IMR-90 (cell line): ENCODE measurements at regions not wholly inside any gene's neighbourhood (a gene's known extent, or its start where the extent isn't known, plus 50 kb on each side); places are given as distances from the start of the nearest gene placed in this dataset.

Experiments used
- ATAC-seq: fragments of 200-7000 bp; cut with Tn5 transposase; 2 replicates; pipeline ENCODE4 v1.9.1; 2020; ENCODE audit warnings: low read depth, mild to moderate bottlenecking, moderate library complexity
- BruUV-seq: library from RNA; stranded (reverse); fragments of 400-500 nt; replicated peaks from 2 replicates; lab custom pipeline; 2021; lab: Mats Ljungman, UMichigan
- CTCF ChIA-PET: fragments of 300-600 bp; formaldehyde crosslinking; extraction: SDS; loops from one replicate; lab custom pipeline; 2021; ENCODE audit warnings: antibody characterized with exemption; lab: Yijun Ruan, JAX
- POLR2A ChIA-PET: fragments of 300-600 bp; sonication (Branson Sonifier 250); formaldehyde crosslinking; loops from one replicate; lab custom pipeline; 2022; ENCODE audit warnings: antibody characterized with exemption; ENCODE audit not compliant: unreplicated experiment; lab: Charles Lee
- DNase-seq: peaks from one replicate; pipeline ENCODE4 v3.0.0; 2013
- H2AFZ ChIP-seq: replicated peaks from 2 replicates; pipeline ENCODE3; 2013; ENCODE audit warnings: low read length, mild to moderate bottlenecking; ENCODE audit not compliant: poor library complexity
- H2AK5ac ChIP-seq: 2 replicates; pipeline ENCODE4 v1.6.1; 2013; ENCODE audit warnings: low read depth, low read length, inconsistent platforms
- H2AK9ac ChIP-seq: replicated peaks from 2 replicates; pipeline ENCODE3; 2013; ENCODE audit warnings: mild to moderate bottlenecking, low read depth, low read length, moderate library complexity; ENCODE audit not compliant: poor library complexity
- H2BK120ac ChIP-seq: 2 replicates; pipeline ENCODE4 v1.6.1; 2013; ENCODE audit warnings: low read depth, low read length, inconsistent platforms
- H2BK15ac ChIP-seq: 3 replicates; pipeline ENCODE4 v1.6.1; 2013; ENCODE audit warnings: low read depth, low read length, inconsistent platforms
- H2BK20ac ChIP-seq: 2 replicates; pipeline ENCODE4 v1.6.1; 2013; ENCODE audit warnings: low read depth, mild to moderate bottlenecking, inconsistent platforms, low read length, moderate library complexity
- H2BK5ac ChIP-seq: 2 replicates; pipeline ENCODE4 v1.6.1; 2013; ENCODE audit warnings: mild to moderate bottlenecking, low read depth, low read length, inconsistent platforms; ENCODE audit not compliant: poor library complexity, severe bottlenecking
- H3K14ac ChIP-seq: replicated peaks from 2 replicates; pipeline ENCODE4 v1.6.1; 2013; ENCODE audit warnings: low read depth, low read length, inconsistent platforms
- H3K18ac ChIP-seq: 2 replicates; pipeline ENCODE4 v1.6.1; 2013; ENCODE audit warnings: low read depth, low read length, control low read depth
- H3K23ac ChIP-seq: 2 replicates; pipeline ENCODE4 v1.6.1; 2013; ENCODE audit warnings: low read depth, low read length, inconsistent platforms
- H3K27ac ChIP-seq: 2 replicates; pipeline ENCODE4 v1.5.1; 2013; ENCODE audit warnings: mild to moderate bottlenecking, control low read depth, low read length; ENCODE audit not compliant: insufficient read depth
- H3K27me3 ChIP-seq: 2 replicates; pipeline ENCODE4 v1.6.1; 2013; ENCODE audit warnings: low read length; ENCODE audit not compliant: control insufficient read depth, insufficient read depth
- H3K36me3 ChIP-seq: 2 replicates; pipeline ENCODE4 v1.6.1; 2013; ENCODE audit warnings: low read length, mixed read lengths; ENCODE audit not compliant: control insufficient read depth, insufficient read depth
- H3K4ac ChIP-seq: 2 replicates; pipeline ENCODE4 v1.6.1; 2013; ENCODE audit warnings: low read depth, low read length, inconsistent platforms
- H3K4me1 ChIP-seq: 2 replicates; pipeline ENCODE4 v1.6.1; 2013; ENCODE audit warnings: low read length, mixed read lengths; ENCODE audit not compliant: control insufficient read depth, insufficient read depth
- H3K4me2 ChIP-seq: 2 replicates; pipeline ENCODE4 v1.6.1; 2013; ENCODE audit warnings: low read depth, mild to moderate bottlenecking, control low read depth, low read length, moderate library complexity
- H3K4me3 ChIP-seq: 2 replicates; pipeline ENCODE4 v1.5.1; 2013; ENCODE audit warnings: low read depth, mild to moderate bottlenecking, control low read depth, low read length, moderate library complexity; ENCODE audit not compliant: insufficient read depth
- H3K56ac ChIP-seq: 2 replicates; pipeline ENCODE4 v1.6.1; 2013; ENCODE audit warnings: low read length, inconsistent platforms; ENCODE audit not compliant: insufficient read depth; ENCODE audit errors: extremely low read depth
- H3K79me1 ChIP-seq, 2 experiments: 2 replicates each; pipeline ENCODE4 v1.6.1; 2013; ENCODE audit warnings: low read length in 2 of 2, inconsistent platforms in 1 of 2, low read depth in 1 of 2
- H3K9ac ChIP-seq: 2 replicates; pipeline ENCODE4 v1.6.1; 2013; ENCODE audit warnings: low read depth, low read length, control low read depth
- H3K9me1 ChIP-seq: 2 replicates; pipeline ENCODE4 v1.6.1; 2013; ENCODE audit warnings: low read length, inconsistent platforms; ENCODE audit not compliant: insufficient read depth
- H3K9me3 ChIP-seq: 2 replicates; pipeline ENCODE4 v1.6.1; 2013; ENCODE audit warnings: low read length; ENCODE audit not compliant: control insufficient read depth, insufficient read depth
- H4K20me1 ChIP-seq: 2 replicates; pipeline ENCODE4 v1.6.1; 2013; ENCODE audit warnings: low read length, inconsistent platforms; ENCODE audit not compliant: insufficient read depth
- H4K5ac ChIP-seq: 2 replicates; pipeline ENCODE4 v1.6.1; 2013; ENCODE audit warnings: mild to moderate bottlenecking, low read depth, low read length, control low read depth
- H4K8ac ChIP-seq, 2 experiments: 2 replicates each; pipeline ENCODE4 v1.6.1; 2013; ENCODE audit warnings: low read depth in 2 of 2, low read length in 2 of 2, control low read depth in 1 of 2, inconsistent platforms in 1 of 2
- H4K91ac ChIP-seq: 2 replicates; pipeline ENCODE4 v1.6.1; 2013; ENCODE audit warnings: low read depth, low read length, inconsistent platforms; ENCODE audit not compliant: insufficient read depth
- RFX5 ChIP-seq: IDR thresholded peaks from 2 replicates; pipeline ENCODE4 v1.8.0; 2012; ENCODE audit warnings: low read depth, mild to moderate bottlenecking, low read length, moderate library complexity
- WGBS, 2 experiments: methylation state at CpG; one replicate each; pipeline versions ENCODE4 v1.1.5 to v1.1.7; 2013; ENCODE audit warnings: missing lambda C conversion rate in 2 of 2; ENCODE audit not compliant: insufficient read length in 1 of 2; ENCODE audit errors: extremely low coverage in 2 of 2; 5-methylcytosine and 5-hydroxymethylcytosine counted together
- dilution Hi-C: fragments of 300-500 bp; cut with HindIII; formaldehyde crosslinking; loops from one replicate; pipeline ENCODE4 v1.14.3; 2018; ENCODE audit warnings: low sequenced_read_pairs; ENCODE audit not compliant: unreplicated experiment
- in situ Hi-C: fragments of 300-500 bp; cut with MboI; formaldehyde crosslinking; loops from 3 replicates; pipeline ENCODE4 v1.14.3; 2019; ENCODE audit warnings: low sequenced_read_pairs, inconsistent platforms, mixed read lengths
- intact Hi-C: fragments of 100-400 bp; cut with micrococcal nuclease; formaldehyde crosslinking; loops from 2 replicates; pipeline ENCODE4 v1.10.0; 2022

GRCh38 chr10:133019651-133020050, 68.1 kb upstream of the ADGRA1 start:
- H3K27ac ChIP-seq, result no peak overlapping the region
- in situ Hi-C loops, result no loop called here
- H2BK120ac ChIP-seq, result no peak overlapping the region
- H3K4me2 ChIP-seq, result no peak overlapping the region
- no peak overlapping the region for H3K23ac ChIP-seq
- ChIA-PET POLR2A (no interaction called here), CTCF (no interaction called here)
- no peak for TF ChIP-seq RFX5
- no peak overlapping the region for H3K14ac ChIP-seq
- H3K79me1 ChIP-seq, result no peaks in the 10 kb centered on the region
- H4K5ac ChIP-seq, result no peak overlapping the region
- H3K9ac ChIP-seq, result no peak overlapping the region
- H3K36me3 ChIP-seq, result no peaks in the 10 kb centered on the region
- H3K4ac ChIP-seq, result no peak overlapping the region
- no peak overlapping the region for H2BK20ac ChIP-seq
- DNase-seq, result no peak
- H2AK9ac ChIP-seq, result no peak overlapping the region
- H3K18ac ChIP-seq, result no peak overlapping the region
- no peaks in the 10 kb centered on the region for H4K20me1 ChIP-seq
- 88% methylated on average over 13 of the region's 14 CpGs; no CpG with 5 or more reads in 1 of the 2 experiments for WGBS, 2 experiments
- peaks cover 2% of the 10 kb centered on the region; the same call in 1 of the 2 replicates for H3K27me3 ChIP-seq
- no peak overlapping the region for H2AFZ ChIP-seq
- ATAC-seq, result no peak
- BruUV-seq, result no TSS peak
- peaks cover 17% of the 10 kb centered on the region; the same call in 1 of the 2 replicates for H3K9me3 ChIP-seq
- no peak overlapping the region for H4K8ac ChIP-seq
- no peak overlapping the region for H3K56ac ChIP-seq
- no peak overlapping the region for H2AK5ac ChIP-seq
- H3K4me1 ChIP-seq, result no peaks in the 10 kb centered on the region
- no peak overlapping the region for H4K91ac ChIP-seq
- H3K4me3 ChIP-seq, result no peak overlapping the region
- no peak overlapping the region for H2BK15ac ChIP-seq
- dilution Hi-C loops, result no loop called here
- H3K9me1 ChIP-seq, result no peaks in the 10 kb centered on the region
- H2BK5ac ChIP-seq, result no peak overlapping the region
- intact Hi-C loops, result no loop called here
